PC-3 (cell line): ENCODE measurements at regions not wholly inside any gene's neighbourhood (a gene's known extent, or its start where the extent isn't known, plus 50 kb on each side); places are given as distances from the start of the nearest gene placed in this dataset.

ENCODE experiments used
- CTCF ChIP-seq: fragments of 300-600 bp; sonication (generic); conservative IDR thresholded peaks from 2 replicates; pipeline ENCODE4 v1.5.1; 2017; ENCODE audit warnings: antibody characterized with exemption, low read depth, mild to moderate bottlenecking, low read length
- EZH2 ChIP-seq: fragments of 300-600 bp; sonication (generic); IDR thresholded peaks from one replicate; pipeline ENCODE4 v1.6.1; 2017; ENCODE audit warnings: antibody characterized with exemption, mild to moderate bottlenecking, low read length; ENCODE audit not compliant: unreplicated experiment
- EZH2phosphoT487 ChIP-seq: fragments of 300-600 bp; sonication (generic); IDR thresholded peaks from 2 replicates; pipeline ENCODE4 v1.6.1; 2018; ENCODE audit warnings: mild to moderate bottlenecking, antibody characterized with exemption, low read length, borderline replicate concordance

- no peak for TF ChIP-seq EZH2phosphoT487
- no peak for TF ChIP-seq CTCF
- TF ChIP-seq EZH2 = no peak
These were observed 282.7 kb downstream of the NUAK1 start for GRCh38 chr12:105856048-105856405.
